ENCODE measurements at regions not wholly inside any gene's neighbourhood (a gene's known extent, or its start where the extent isn't known, plus 50 kb on each side); places are given as distances from the start of the nearest gene placed in this dataset.

DNA sequence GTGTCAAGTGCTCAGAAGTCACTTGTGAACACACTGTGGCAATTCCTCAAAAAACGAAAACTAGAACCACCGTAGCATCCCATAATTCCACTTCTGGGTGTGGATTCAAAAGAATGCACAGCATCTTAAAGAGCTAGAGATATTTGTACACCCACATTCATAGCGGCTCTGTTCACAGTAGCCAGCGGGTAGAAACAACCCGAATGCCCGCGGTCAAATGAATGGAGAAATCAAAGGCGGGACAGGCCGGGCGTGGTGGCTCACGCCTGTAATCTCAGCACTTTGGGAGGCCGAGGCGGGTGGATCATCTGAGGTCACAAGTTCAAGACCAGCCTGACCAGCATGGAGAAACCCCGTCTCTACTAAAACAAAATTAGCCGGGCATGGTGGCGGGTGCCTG is 337.5 kb downstream of the SEC14L1 start:
- Histone ChIP-seq H3K27ac (ENCODE audit: low read depth, low read length) (no peak overlapping the region), H3K4me3 (ENCODE audit: low read length) (no peak overlapping the region), H4K8ac (ENCODE audit: low read depth, low read length) (no peak overlapping the region), H3K36me3 (ENCODE audit: control insufficient read depth, insufficient read depth, low read length) (peaks cover 5% of the 10 kb centered on the region), H2AK5ac (ENCODE audit: low read length) (no peak overlapping the region), H3K4me2 (ENCODE audit: low read length) (no peak overlapping the region), H3K18ac (ENCODE audit: low read length) (no peak overlapping the region), H3K4ac (ENCODE audit: low read depth, low read length) (no peak overlapping the region), H2BK5ac (ENCODE audit: low read length) (no peak overlapping the region), H3K56ac (ENCODE audit: low read length) (peak overlapping the region; percentile 12), H3K4me1 (ENCODE audit: control insufficient read depth, low read depth, low read length) (peaks cover 30% of the 10 kb centered on the region), H3K79me2 (ENCODE audit: control insufficient read depth, insufficient read depth, low read length) (peaks cover 77% of the 10 kb centered on the region), H4K5ac (ENCODE audit: low read length) (no peak overlapping the region), H3K9ac (ENCODE audit: low read length) (no peak overlapping the region), H3K23ac (ENCODE audit: low read length) (no peak overlapping the region), H3K27me3 (ENCODE audit: insufficient read depth, low read length, poor library complexity) (no peaks in the 10 kb centered on the region), H2BK120ac (ENCODE audit: low read depth, low read length) (no peak overlapping the region), H3K79me1 (ENCODE audit: low read length) (peaks cover 39% of the 10 kb centered on the region), H2BK15ac (replicated peaks; ENCODE audit: low read depth) (no peak overlapping the region)
- DNase-seq = no peak
- WGBS (ENCODE audit: extremely low coverage, insufficient coverage, low lambda C conversion rate) = no CpG with 5 or more reads among the region's 16 CpGs

GRCh38 chr17:77478899-77479298 is 338.1 kb downstream of the SEC14L1 start:
- H3K56ac ChIP-seq (ENCODE audit: low read length) = peak overlapping the region; percentile 49
- no peak overlapping the region for H2AK5ac ChIP-seq (ENCODE audit: low read length)
- H3K36me3 ChIP-seq (ENCODE audit: control insufficient read depth, insufficient read depth, low read length) = peaks cover 9% of the 10 kb centered on the region
- no peak overlapping the region for H3K4me2 ChIP-seq (ENCODE audit: low read length)
- H3K79me2 ChIP-seq (ENCODE audit: control insufficient read depth, insufficient read depth, low read length) = peaks cover 77% of the 10 kb centered on the region
- H3K79me1 ChIP-seq (ENCODE audit: low read length) = peaks cover 40% of the 10 kb centered on the region
- DNase-seq = no peak
- no peak overlapping the region for H4K5ac ChIP-seq (ENCODE audit: low read length)
- no peak overlapping the region for H3K4ac ChIP-seq (ENCODE audit: low read depth, low read length)
- H2BK5ac ChIP-seq (ENCODE audit: low read length) = no peak overlapping the region
- H3K27ac ChIP-seq (ENCODE audit: low read depth, low read length) = no peak overlapping the region
- no peak overlapping the region for H2BK120ac ChIP-seq (ENCODE audit: low read depth, low read length)
- peak overlapping the region; percentile 41 for H3K18ac ChIP-seq (ENCODE audit: low read length)
- no CpG with 5 or more reads among the region's 11 CpGs for WGBS (ENCODE audit: extremely low coverage, insufficient coverage, low lambda C conversion rate)
- H3K9ac ChIP-seq (ENCODE audit: low read length) = no peak overlapping the region
- H3K4me3 ChIP-seq (ENCODE audit: low read length) = no peak overlapping the region
- H3K23ac ChIP-seq (ENCODE audit: low read length) = no peak overlapping the region
- H3K27me3 ChIP-seq (ENCODE audit: insufficient read depth, low read length, poor library complexity) = no peaks in the 10 kb centered on the region
- no peak overlapping the region for H4K8ac ChIP-seq (ENCODE audit: low read depth, low read length)
- no peak overlapping the region for H2BK15ac ChIP-seq (replicated peaks; ENCODE audit: low read depth)
- peaks cover 27% of the 10 kb centered on the region for H3K4me1 ChIP-seq (ENCODE audit: control insufficient read depth, low read depth, low read length)

DNA sequence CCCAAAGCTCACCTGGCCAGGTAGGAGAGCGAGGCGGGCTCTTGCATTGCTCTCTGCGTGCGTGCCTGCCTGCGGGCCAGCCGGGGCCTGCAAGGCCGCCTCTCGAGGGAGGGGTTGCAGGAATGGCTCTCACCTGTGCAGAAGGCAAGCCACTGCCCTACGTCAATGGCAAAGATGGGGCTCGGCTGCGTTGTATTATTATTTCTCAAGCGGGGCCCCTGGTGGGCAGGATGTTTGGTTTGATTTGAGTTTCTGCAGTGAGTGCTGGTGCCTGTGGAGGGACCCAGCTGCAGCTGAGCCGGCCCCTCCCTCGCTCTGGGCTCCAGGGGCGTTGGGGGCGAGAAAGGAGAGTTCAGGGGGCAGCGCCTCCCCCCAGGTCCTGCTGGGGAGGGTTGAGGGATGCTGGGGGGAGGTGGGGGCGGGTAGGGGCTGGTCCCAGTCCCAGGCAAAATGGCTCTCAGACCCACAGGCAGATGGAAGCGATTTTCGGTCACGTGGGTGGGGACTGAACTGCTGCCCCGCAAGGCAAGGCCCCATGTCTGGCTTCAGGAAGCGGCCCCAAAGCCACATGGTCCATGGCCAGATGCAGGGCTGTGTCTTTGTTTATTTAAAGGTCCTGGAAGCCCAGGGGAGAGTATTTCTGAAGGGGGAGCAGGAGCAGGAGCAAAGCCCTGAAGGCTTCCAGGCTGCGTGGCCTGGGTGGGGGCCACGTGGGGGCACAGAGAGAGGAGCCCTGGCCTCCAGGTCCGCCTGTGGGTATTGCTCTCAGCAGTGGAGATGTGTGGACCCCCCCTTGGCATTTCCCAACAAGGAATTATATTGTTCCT is 338.8 kb downstream of the SEC14L1 start:
- H3K4ac ChIP-seq (ENCODE audit: low read depth, low read length) = peak overlapping the region; percentile 56
- no peak overlapping the region for H2BK15ac ChIP-seq (replicated peaks; ENCODE audit: low read depth)
- no peak overlapping the region for H3K27ac ChIP-seq (ENCODE audit: low read depth, low read length)
- peak overlapping the region; percentile 59 for H3K56ac ChIP-seq (ENCODE audit: low read length)
- H4K5ac ChIP-seq (ENCODE audit: low read length) = no peak overlapping the region
- H3K4me1 ChIP-seq (ENCODE audit: control insufficient read depth, low read depth, low read length) = peaks cover 24% of the 10 kb centered on the region
- no peak overlapping the region for H4K8ac ChIP-seq (ENCODE audit: low read depth, low read length)
- no peak overlapping the region for H2BK5ac ChIP-seq (ENCODE audit: low read length)
- no peak overlapping the region for H2BK120ac ChIP-seq (ENCODE audit: low read depth, low read length)
- H3K36me3 ChIP-seq (ENCODE audit: control insufficient read depth, insufficient read depth, low read length) = peaks cover 9% of the 10 kb centered on the region
- no CpG with 5 or more reads among the region's 26 CpGs for WGBS (ENCODE audit: extremely low coverage, insufficient coverage, low lambda C conversion rate)
- peak overlapping the region; percentile 80 for H3K23ac ChIP-seq (ENCODE audit: low read length)
- H3K27me3 ChIP-seq (ENCODE audit: insufficient read depth, low read length, poor library complexity) = no peaks in the 10 kb centered on the region
- H3K9ac ChIP-seq (ENCODE audit: low read length) = peak overlapping the region; percentile 56
- no peak overlapping the region for H3K4me3 ChIP-seq (ENCODE audit: low read length)
- peak overlapping the region; percentile 41 for H3K18ac ChIP-seq (ENCODE audit: low read length)
- DNase-seq = peak; percentile 37
- H3K79me1 ChIP-seq (ENCODE audit: low read length) = peaks cover 38% of the 10 kb centered on the region
- H3K79me2 ChIP-seq (ENCODE audit: control insufficient read depth, insufficient read depth, low read length) = peaks cover 77% of the 10 kb centered on the region
- peak overlapping the region; percentile 58 for H2AK5ac ChIP-seq (ENCODE audit: low read length)
- H3K4me2 ChIP-seq (ENCODE audit: low read length) = no peak overlapping the region

- Histone ChIP-seq H3K79me1 (ENCODE audit: low read length) (peaks cover 39% of the 10 kb centered on the region), H3K9ac (ENCODE audit: low read length) (peak overlapping the region; percentile 56), H3K27me3 (ENCODE audit: insufficient read depth, low read length, poor library complexity) (no peaks in the 10 kb centered on the region), H3K4me2 (ENCODE audit: low read length) (no peak overlapping the region), H2AK5ac (ENCODE audit: low read length) (peak overlapping the region; percentile 58), H2BK5ac (ENCODE audit: low read length) (no peak overlapping the region), H3K56ac (ENCODE audit: low read length) (peak overlapping the region; percentile 59), H4K8ac (ENCODE audit: low read depth, low read length) (no peak overlapping the region), H3K27ac (ENCODE audit: low read depth, low read length) (peak overlapping the region; percentile 6), H3K4me3 (ENCODE audit: low read length) (no peak overlapping the region), H3K79me2 (ENCODE audit: control insufficient read depth, insufficient read depth, low read length) (peaks cover 77% of the 10 kb centered on the region), H3K23ac (ENCODE audit: low read length) (no peak overlapping the region), H3K4me1 (ENCODE audit: control insufficient read depth, low read depth, low read length) (peaks cover 24% of the 10 kb centered on the region), H2BK120ac (ENCODE audit: low read depth, low read length) (no peak overlapping the region), H3K18ac (ENCODE audit: low read length) (peak overlapping the region; percentile 41), H3K36me3 (ENCODE audit: control insufficient read depth, insufficient read depth, low read length) (peaks cover 9% of the 10 kb centered on the region), H4K5ac (ENCODE audit: low read length) (no peak overlapping the region), H2BK15ac (replicated peaks; ENCODE audit: low read depth) (no peak overlapping the region), H3K4ac (ENCODE audit: low read depth, low read length) (peak overlapping the region; percentile 44)
- DNase-seq = peak; percentile 52
- WGBS (ENCODE audit: extremely low coverage, insufficient coverage, low lambda C conversion rate) = no CpG with 5 or more reads among the region's 7 CpGs
Observed at GRCh38 chr17:77480199-77480508, 339.4 kb downstream of the SEC14L1 start.

GRCh38 chr17:77480509-77481215 is 339.9 kb downstream of the SEC14L1 start:
- Histone ChIP-seq H3K4me1 (ENCODE audit: control insufficient read depth, low read depth, low read length) (peaks cover 24% of the 10 kb centered on the region), H3K79me1 (ENCODE audit: low read length) (peaks cover 40% of the 10 kb centered on the region), H3K36me3 (ENCODE audit: control insufficient read depth, insufficient read depth, low read length) (peaks cover 10% of the 10 kb centered on the region)

More at GRCh38 chr17:77480509-77481215, 339.9 kb downstream of the SEC14L1 start:
- Histone ChIP-seq H3K27me3 (ENCODE audit: insufficient read depth, low read length, poor library complexity) (no peaks in the 10 kb centered on the region), H2BK5ac (ENCODE audit: low read length) (no peak overlapping the region), H4K5ac (ENCODE audit: low read length) (no peak overlapping the region), H3K56ac (ENCODE audit: low read length) (peak overlapping the region; percentile 59), H2AK5ac (ENCODE audit: low read length) (no peak overlapping the region), H3K27ac (ENCODE audit: low read depth, low read length) (peak overlapping the region; percentile 6), H4K8ac (ENCODE audit: low read depth, low read length) (no peak overlapping the region), H3K4ac (ENCODE audit: low read depth, low read length) (peak overlapping the region; percentile 44), H3K4me2 (ENCODE audit: low read length) (no peak overlapping the region), H3K23ac (ENCODE audit: low read length) (no peak overlapping the region), H3K9ac (ENCODE audit: low read length) (peak overlapping the region; percentile 56), H2BK120ac (ENCODE audit: low read depth, low read length) (no peak overlapping the region), H3K79me2 (ENCODE audit: control insufficient read depth, insufficient read depth, low read length) (peaks cover 77% of the 10 kb centered on the region), H3K18ac (ENCODE audit: low read length) (no peak overlapping the region), H3K4me3 (ENCODE audit: low read length) (no peak overlapping the region), H2BK15ac (replicated peaks; ENCODE audit: low read depth) (no peak overlapping the region)
- DNase-seq = no peak
- no CpG with 5 or more reads among the region's 25 CpGs for WGBS (ENCODE audit: extremely low coverage, insufficient coverage, low lambda C conversion rate)

Measured in mesendoderm (in vitro differentiated cells).